ENCODE measurements at regions not wholly inside any gene's neighbourhood (a gene's known extent, or its start where the extent isn't known, plus 50 kb on each side); places are given as distances from the start of the nearest gene placed in this dataset.

- no peak for TF ChIP-seq CTCF (IDR thresholded peaks at IDR 0.05; ENCODE audit: control extremely low read depth, extremely low read depth)
These were observed 257.6 kb upstream of the PHYHIPL start for GRCh38 chr10:58918887-58919286.

DNA sequence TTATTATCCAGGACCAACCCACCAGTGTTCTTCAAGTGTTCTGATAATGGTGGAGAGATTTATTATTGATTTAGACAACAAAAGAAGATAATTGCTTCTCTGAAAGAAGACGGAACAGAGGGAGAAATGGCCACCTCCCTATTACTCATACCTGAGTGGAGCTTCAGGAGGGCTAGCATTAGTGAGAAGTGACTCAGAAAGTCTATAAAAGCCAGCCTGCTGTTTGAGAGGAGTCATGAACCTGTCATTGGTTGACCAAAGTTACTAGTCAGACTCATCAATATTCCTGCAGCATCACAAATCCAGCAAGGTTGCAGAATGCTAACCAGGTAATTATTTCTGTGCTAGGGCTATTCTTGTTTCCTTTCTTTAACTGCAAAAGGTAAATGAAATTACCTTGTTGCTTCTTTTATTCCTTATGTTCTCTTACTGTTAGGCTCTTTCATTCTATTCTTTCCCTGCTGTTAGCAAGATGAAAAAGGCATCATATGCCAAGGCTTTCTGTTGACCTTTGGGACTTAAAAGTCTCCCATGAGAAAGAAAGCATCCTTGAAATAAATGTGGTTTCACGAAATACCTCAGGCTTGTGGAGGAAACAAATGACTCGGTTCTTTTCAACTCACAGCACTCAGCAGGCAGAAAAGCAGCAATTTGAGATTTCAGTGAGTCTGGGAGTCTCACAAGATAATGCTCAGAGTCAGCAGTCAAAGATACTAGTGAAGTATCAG, 256.4 kb upstream of the PHYHIPL start:
- Histone ChIP-seq H3K4me1 (ENCODE audit: control insufficient read depth in 5 of 5, insufficient read depth in 5 of 5, low read length in 5 of 5) (peaks cover 0 to 9% (median 0%) of the 10 kb centered on the region in 5 donors), H3K36me3 (ENCODE audit: control insufficient read depth in 4 of 4, insufficient read depth in 4 of 4, low read length in 4 of 4) (no peaks in the 10 kb centered on the region), H3K27ac (ENCODE audit: low read depth in 1 of 2, low read length in 1 of 2) (peak overlapping the region in 1 of 2 donors; percentile 45), H3K27me3 (ENCODE audit: control insufficient read depth in 3 of 3, insufficient read depth in 3 of 3, low read length in 2 of 3) (no peaks in the 10 kb centered on the region), H3K4me3 (no peak overlapping the region), H3K9ac (ENCODE audit: insufficient read depth in 1 of 2, low read length in 2 of 2) (no peak overlapping the region), H3K9me3 (ENCODE audit: control insufficient read depth in 4 of 4, insufficient read depth in 3 of 4, low read length in 3 of 4) (no peaks in the 10 kb centered on the region)
- whole genome bisulfite sequencing, 2 donors = 33 to 39% methylated on average over 3 of the region's 3 CpGs
- ATAC-seq (ENCODE audit: insufficient read depth, low FRiP score) = no peak
- DNase-seq = peak in 1 of 3 donors; percentile 14
- TF ChIP-seq CTCF (IDR thresholded peaks at IDR 0.05; ENCODE audit: control extremely low read depth, extremely low read depth) = no peak

More at GRCh38 chr10:58918887-58919286, 257.6 kb upstream of the PHYHIPL start:
- H3K36me3 ChIP-seq (ENCODE audit: control insufficient read depth in 4 of 4, insufficient read depth in 4 of 4, low read length in 4 of 4) = no peaks in the 10 kb centered on the region
- H3K4me3 ChIP-seq = no peak overlapping the region
- ATAC-seq (ENCODE audit: insufficient read depth, low FRiP score) (no peak), DNase-seq (no peak)
- WGBS, 2 donors = 83 to 96% methylated on average over 2 of the region's 2 CpGs
- no peak overlapping the region for H3K27ac ChIP-seq (ENCODE audit: low read depth in 1 of 2, low read length in 1 of 2)
- no peaks in the 10 kb centered on the region for H3K27me3 ChIP-seq (ENCODE audit: control insufficient read depth in 3 of 3, insufficient read depth in 3 of 3, low read length in 2 of 3)
- no peak overlapping the region for H3K9ac ChIP-seq (ENCODE audit: insufficient read depth in 1 of 2, low read length in 2 of 2)
- H3K4me1 ChIP-seq (ENCODE audit: control insufficient read depth in 5 of 5, insufficient read depth in 5 of 5, low read length in 5 of 5) = peaks cover 0 to 9% (median 0%) of the 10 kb centered on the region in 5 donors
- no peaks in the 10 kb centered on the region for H3K9me3 ChIP-seq (ENCODE audit: control insufficient read depth in 4 of 4, insufficient read depth in 3 of 4, low read length in 3 of 4)

DNA sequence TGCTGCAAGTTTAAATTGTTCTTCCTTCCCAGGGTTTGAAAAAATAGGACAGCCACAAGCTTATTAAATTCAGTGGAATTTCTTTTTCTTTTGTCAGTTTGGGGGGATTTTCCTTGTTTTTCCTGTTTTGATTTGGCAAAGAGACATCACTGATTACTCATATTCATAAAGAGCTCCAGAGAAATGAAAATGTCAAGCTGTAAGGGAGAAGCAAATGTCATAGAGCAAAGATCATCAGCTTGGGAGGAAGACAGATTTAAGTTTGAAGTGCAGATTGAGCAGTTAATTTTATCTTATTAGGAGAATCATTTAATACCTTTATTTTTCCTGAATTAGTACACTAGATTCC, 255.8 kb upstream of the PHYHIPL start:
- no peak overlapping the region for H3K9ac ChIP-seq (ENCODE audit: insufficient read depth in 1 of 2, low read length in 2 of 2)
- peak overlapping the region in 1 of 2 donors; percentile 45 for H3K27ac ChIP-seq (ENCODE audit: low read depth in 1 of 2, low read length in 1 of 2)
- H3K27me3 ChIP-seq (ENCODE audit: control insufficient read depth in 3 of 3, insufficient read depth in 3 of 3, low read length in 2 of 3) = no peaks in the 10 kb centered on the region
- TF ChIP-seq CTCF (IDR thresholded peaks at IDR 0.05; ENCODE audit: control extremely low read depth, extremely low read depth) = no peak
- ATAC-seq (ENCODE audit: insufficient read depth, low FRiP score) = no peak
- no peaks in the 10 kb centered on the region for H3K9me3 ChIP-seq (ENCODE audit: control insufficient read depth in 4 of 4, insufficient read depth in 3 of 4, low read length in 3 of 4)
- no peak for DNase-seq
- H3K4me1 ChIP-seq (ENCODE audit: control insufficient read depth in 5 of 5, insufficient read depth in 5 of 5, low read length in 5 of 5) = peaks cover 0 to 9% (median 0%) of the 10 kb centered on the region in 5 donors
- H3K4me3 ChIP-seq = no peak overlapping the region
- no peaks in the 10 kb centered on the region for H3K36me3 ChIP-seq (ENCODE audit: control insufficient read depth in 4 of 4, insufficient read depth in 4 of 4, low read length in 4 of 4)

DNA sequence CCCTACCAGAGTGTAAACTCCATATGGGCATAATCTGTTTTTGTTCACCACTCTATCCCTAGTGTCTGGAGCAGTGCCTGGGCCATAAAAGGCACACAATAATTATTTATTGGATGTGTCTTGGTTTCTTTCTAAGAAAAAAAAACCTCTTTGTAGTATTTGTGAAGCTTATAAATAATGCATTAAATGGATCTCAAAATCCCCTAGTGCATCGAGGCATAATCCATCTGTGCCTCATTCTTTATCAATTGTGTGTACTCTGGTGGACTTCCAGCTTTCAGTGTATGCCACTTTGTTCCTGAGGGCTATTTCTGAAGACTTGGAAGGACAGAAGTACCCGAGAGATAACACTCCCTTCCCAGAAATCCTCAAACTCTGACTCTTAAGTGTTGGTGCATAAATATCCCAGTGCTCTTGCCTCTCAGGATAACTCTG, 255.0 kb upstream of the PHYHIPL start:
- WGBS, 2 donors = 45 to 64% methylated on average over 2 of the region's 2 CpGs

More for the DNA sequence above, 255.0 kb upstream of the PHYHIPL start:
- H3K36me3 ChIP-seq (ENCODE audit: control insufficient read depth in 4 of 4, insufficient read depth in 4 of 4, low read length in 4 of 4) = no peaks in the 10 kb centered on the region
- H3K27ac ChIP-seq (ENCODE audit: low read depth in 1 of 2, low read length in 1 of 2) = no peak overlapping the region
- no peak for ATAC-seq (ENCODE audit: insufficient read depth, low FRiP score)
- H3K4me1 ChIP-seq (ENCODE audit: control insufficient read depth in 5 of 5, insufficient read depth in 5 of 5, low read length in 5 of 5) = peaks cover 0 to 9% (median 0%) of the 10 kb centered on the region in 5 donors
- no peak for TF ChIP-seq CTCF (IDR thresholded peaks at IDR 0.05; ENCODE audit: control extremely low read depth, extremely low read depth)
- DNase-seq = no peak
- no peak overlapping the region for H3K4me3 ChIP-seq
- H3K9ac ChIP-seq (ENCODE audit: insufficient read depth in 1 of 2, low read length in 2 of 2) = no peak overlapping the region
- H3K9me3 ChIP-seq (ENCODE audit: control insufficient read depth in 4 of 4, insufficient read depth in 3 of 4, low read length in 3 of 4) = no peaks in the 10 kb centered on the region
- no peaks in the 10 kb centered on the region for H3K27me3 ChIP-seq (ENCODE audit: control insufficient read depth in 3 of 3, insufficient read depth in 3 of 3, low read length in 2 of 3)

All from lung (tissue), 11 donors.